Liver (tissue), 2 donors: ENCODE measurements at regions not wholly inside any gene's neighbourhood (a gene's known extent, or its start where the extent isn't known, plus 50 kb on each side); places are given as distances from the start of the nearest gene placed in this dataset.

ENCODE experiments used
- FOXA1 ChIP-seq: IDR thresholded peaks from 2 replicates; pipeline ENCODE4 v1.6.1; 2016; ENCODE audit warnings: antibody characterized with exemption
- SP1 ChIP-seq: IDR thresholded peaks from 2 replicates; pipeline ENCODE4 v1.6.1; 2018; ENCODE audit warnings: antibody characterized with exemption, mild to moderate bottlenecking
- TAF1 ChIP-seq: conservative IDR thresholded peaks from 2 replicates; pipeline ENCODE4 v1.6.1; 2016; ENCODE audit warnings: antibody characterized with exemption, mild to moderate bottlenecking
- donor health status: healthy.

DNA sequence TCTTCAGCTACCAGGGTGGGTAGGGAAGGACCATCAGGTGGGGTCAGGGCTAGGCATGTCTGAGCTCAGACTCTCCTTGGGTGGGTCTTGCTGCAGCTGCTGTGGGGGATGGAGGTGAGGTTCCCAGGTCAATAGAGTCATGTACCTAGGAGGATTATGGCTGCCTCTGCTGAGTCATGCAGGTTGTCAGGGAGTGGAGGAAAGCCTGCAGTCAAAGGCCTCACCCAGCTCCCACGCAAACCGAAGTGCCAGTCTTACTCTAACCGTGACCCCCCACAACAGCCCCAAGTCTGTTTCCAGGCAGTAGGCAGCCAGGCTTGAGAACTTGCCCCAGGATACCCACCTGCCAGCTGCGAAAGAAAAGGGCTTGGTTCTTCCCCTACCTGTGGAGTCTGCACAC is 113.6 kb upstream of the GALNT5 start:
- TF ChIP-seq FOXA1, result no peak
- TF ChIP-seq TAF1, result no peak
- no peak for TF ChIP-seq SP1
